SH-SY5Y (cell line): ENCODE measurements at regions not wholly inside any gene's neighbourhood (a gene's known extent, or its start where the extent isn't known, plus 50 kb on each side); places are given as distances from the start of the nearest gene placed in this dataset.

ENCODE experiments used
- GATA2 ChIP-seq: IDR thresholded peaks from 2 replicates; pipeline ENCODE4 v1.6.1; 2011; ENCODE audit warnings: mild to moderate bottlenecking, low read depth, low read length
- GATA3 ChIP-seq: IDR thresholded peaks from 2 replicates; pipeline ENCODE4 v1.6.1; 2011; ENCODE audit warnings: low read depth, mild to moderate bottlenecking, low read length, moderate library complexity

- no peak for TF ChIP-seq GATA2
- no peak for TF ChIP-seq GATA3
Observed at GRCh38 chr3:99246010-99246654, 344.6 kb upstream of the DCBLD2 start.
